Breast epithelium (tissue), 4 donors: ENCODE measurements at regions not wholly inside any gene's neighbourhood (a gene's known extent, or its start where the extent isn't known, plus 50 kb on each side); places are given as distances from the start of the nearest gene placed in this dataset.

Source experiments
- DNase-seq, 2 donors: peaks; one replicate each; pipeline ENCODE4 v3.0.0-alpha.2; 2019; ENCODE audit warnings: low spot score in 2 of 2
- H3K27ac ChIP-seq, 2 donors: fragments of 200-600 bp; sonication (generic) in 1 of 2; one replicate each; pipeline ENCODE4 v1.5.1; 2016 to 2019; ENCODE audit warnings: mild to moderate bottlenecking in 1 of 2
- H3K27me3 ChIP-seq, 2 donors: fragments of 200-600 bp; sonication (generic) in 1 of 2; one replicate each; pipeline versions ENCODE4 v1.5.1 to v1.6.0; 2017 to 2019; ENCODE audit warnings: control low read depth in 1 of 2, mild to moderate bottlenecking in 1 of 2
- H3K36me3 ChIP-seq: fragments of 200-600 bp; one replicate; pipeline ENCODE4 v1.5.1; 2019
- H3K4me1 ChIP-seq, 2 donors: fragments of 200-600 bp; sonication (generic); one replicate each; pipeline ENCODE4 v1.5.1; 2016 to 2019; ENCODE audit warnings: control low read depth in 1 of 2
- H3K4me3 ChIP-seq, 3 donors: fragments of 200-600 bp; sonication (generic); 1 replicate in 2 of 3; 2 replicates in 1 of 3; pipeline ENCODE4 v1.5.1; 2016 to 2019; ENCODE audit warnings: mild to moderate bottlenecking in 3 of 3, moderate library complexity in 2 of 3
- H3K9me3 ChIP-seq, 2 donors: fragments of 200-600 bp; sonication (generic) in 1 of 2; one replicate each; pipeline ENCODE4 v1.5.1; 2016 to 2019; ENCODE audit warnings: control low read depth in 1 of 2
- POLR2A ChIP-seq: fragments of 450-650 bp; IDR thresholded peaks from one replicate; pipeline ENCODE4 v1.6.1; 2016; ENCODE audit warnings: antibody characterized with exemption, mild to moderate bottlenecking, moderate library complexity
- POLR2AphosphoS5 ChIP-seq, 3 donors: sonication (generic); formaldehyde crosslinking; IDR thresholded peaks; one replicate each; pipeline ENCODE4 v1.6.1; 2017; ENCODE audit warnings: antibody characterized with exemption in 3 of 3
- intact Hi-C: fragments of 100-400 bp; cut with DNase I; formaldehyde crosslinking; loops from one replicate; pipeline ENCODE4 v1.15.1; 2023; ENCODE audit warnings: low total_unique reads
- TF ChIP-seq, protein P1 (sequence below), 3 donors: fragments of 450-650 bp; IDR thresholded peaks; one replicate each; pipeline ENCODE4 v1.5.1; 2016 to 2017; ENCODE audit warnings: antibody characterized with exemption in 3 of 3, mild to moderate bottlenecking in 3 of 3, moderate library complexity in 3 of 3

DNA sequence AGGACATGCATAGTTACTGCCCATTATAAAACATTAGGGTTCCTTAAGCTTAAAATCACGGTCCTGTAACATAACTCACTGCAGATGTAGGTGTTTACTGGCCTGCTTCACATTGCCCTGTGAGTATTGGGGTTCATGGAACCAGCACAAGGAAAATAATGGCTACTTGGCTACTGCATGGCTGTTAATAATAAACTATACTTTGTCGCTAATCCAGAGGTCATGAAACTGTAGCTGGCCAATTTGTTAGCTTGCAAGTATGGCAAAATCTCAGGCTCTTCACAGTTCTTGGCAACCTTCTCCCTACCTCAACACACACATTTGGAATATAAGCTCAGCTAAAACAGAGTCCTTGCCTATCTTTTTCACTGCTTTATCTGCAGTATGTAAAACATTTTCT is 274.0 kb upstream of the NR5A2 start:
- no peaks in the 10 kb centered on the region for H3K9me3 ChIP-seq
- H3K4me3 ChIP-seq, result no peak overlapping the region
- intact Hi-C loops, result no loop called here
- H3K4me1 ChIP-seq, result no peaks in the 10 kb centered on the region
- DNase-seq, result no peak
- no peak overlapping the region for H3K27ac ChIP-seq
- TF ChIP-seq POLR2A, result no peak
- TF ChIP-seq, protein P1, sequence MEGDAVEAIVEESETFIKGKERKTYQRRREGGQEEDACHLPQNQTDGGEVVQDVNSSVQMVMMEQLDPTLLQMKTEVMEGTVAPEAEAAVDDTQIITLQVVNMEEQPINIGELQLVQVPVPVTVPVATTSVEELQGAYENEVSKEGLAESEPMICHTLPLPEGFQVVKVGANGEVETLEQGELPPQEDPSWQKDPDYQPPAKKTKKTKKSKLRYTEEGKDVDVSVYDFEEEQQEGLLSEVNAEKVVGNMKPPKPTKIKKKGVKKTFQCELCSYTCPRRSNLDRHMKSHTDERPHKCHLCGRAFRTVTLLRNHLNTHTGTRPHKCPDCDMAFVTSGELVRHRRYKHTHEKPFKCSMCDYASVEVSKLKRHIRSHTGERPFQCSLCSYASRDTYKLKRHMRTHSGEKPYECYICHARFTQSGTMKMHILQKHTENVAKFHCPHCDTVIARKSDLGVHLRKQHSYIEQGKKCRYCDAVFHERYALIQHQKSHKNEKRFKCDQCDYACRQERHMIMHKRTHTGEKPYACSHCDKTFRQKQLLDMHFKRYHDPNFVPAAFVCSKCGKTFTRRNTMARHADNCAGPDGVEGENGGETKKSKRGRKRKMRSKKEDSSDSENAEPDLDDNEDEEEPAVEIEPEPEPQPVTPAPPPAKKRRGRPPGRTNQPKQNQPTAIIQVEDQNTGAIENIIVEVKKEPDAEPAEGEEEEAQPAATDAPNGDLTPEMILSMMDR (IDR thresholded peaks at IDR 0.05), result no peak
- no peak for TF ChIP-seq POLR2AphosphoS5 (IDR thresholded peaks at IDR 0.05)
- H3K36me3 ChIP-seq, result no peaks in the 10 kb centered on the region
- no peaks in the 10 kb centered on the region for H3K27me3 ChIP-seq

DNA sequence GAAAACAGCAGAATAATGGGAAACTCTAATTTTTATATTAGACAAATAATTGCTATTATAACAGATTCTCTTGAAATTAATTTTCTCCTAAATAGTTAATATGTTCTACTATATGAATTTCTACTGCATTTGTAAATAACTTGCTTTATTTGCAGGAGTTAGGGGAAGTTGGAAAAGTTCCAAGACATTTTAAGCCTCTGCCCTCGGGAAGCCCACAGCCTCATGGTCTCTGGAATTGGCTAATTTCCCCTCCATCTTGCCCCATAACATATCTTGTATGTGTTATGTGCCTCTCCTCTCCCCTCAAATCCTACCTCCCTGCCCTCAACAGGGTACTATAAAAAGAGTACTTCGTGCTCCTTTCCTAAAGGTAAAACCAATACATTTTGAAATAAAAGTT is 271.4 kb upstream of the NR5A2 start:
- no peak overlapping the region for H3K4me3 ChIP-seq
- intact Hi-C loops, result loop anchor here (5.0 kb wide), 1 partner anchor 254 kb away; no protein-coding TSS in a partner anchor
- no peaks in the 10 kb centered on the region for H3K4me1 ChIP-seq
- TF ChIP-seq POLR2A (no peak), POLR2AphosphoS5 (IDR thresholded peaks at IDR 0.05) (no peak)
- TF ChIP-seq, protein P1 (IDR thresholded peaks at IDR 0.05), result no peak
- H3K36me3 ChIP-seq, result no peaks in the 10 kb centered on the region
- H3K9me3 ChIP-seq, result no peaks in the 10 kb centered on the region
- no peak overlapping the region for H3K27ac ChIP-seq
- no peaks in the 10 kb centered on the region for H3K27me3 ChIP-seq
- DNase-seq, result no peak

DNA sequence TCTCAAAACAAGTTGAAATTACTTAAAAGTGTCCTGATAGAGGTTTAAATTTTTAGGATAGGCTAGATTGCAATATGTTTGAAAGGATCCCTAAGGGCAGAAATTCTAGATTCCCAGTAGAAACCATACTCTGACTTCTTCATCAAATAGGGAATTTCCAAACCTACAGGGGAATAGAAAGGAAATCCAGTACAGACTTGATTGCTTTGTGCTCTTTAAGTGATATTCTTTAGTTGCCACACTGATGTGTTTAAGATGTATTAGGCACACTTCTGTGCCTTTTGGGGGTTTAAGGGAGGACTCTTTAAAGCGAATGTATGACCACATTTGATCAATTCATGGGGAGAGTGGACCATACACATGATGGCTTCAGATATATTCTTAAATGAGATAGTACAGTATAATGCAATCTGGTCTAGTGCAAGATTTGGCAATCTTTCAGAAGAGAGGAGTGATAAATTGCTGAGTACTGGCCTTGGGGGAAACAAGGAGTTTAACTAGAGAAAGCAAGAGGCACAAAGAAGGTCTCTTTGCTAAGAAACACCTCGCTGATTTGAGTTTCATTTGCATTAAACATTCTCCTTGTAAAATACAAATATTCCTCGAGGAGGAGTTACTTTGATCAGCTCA is 268.8 kb upstream of the NR5A2 start:
- no peaks in the 10 kb centered on the region for H3K4me1 ChIP-seq
- TF ChIP-seq POLR2AphosphoS5 (IDR thresholded peaks at IDR 0.05), result no peak
- TF ChIP-seq, protein P1 (IDR thresholded peaks at IDR 0.05), result no peak
- TF ChIP-seq POLR2A, result no peak
- intact Hi-C loops, result loop anchor here (5.0 kb wide), 1 partner anchor 256 kb away; no protein-coding TSS in a partner anchor

DNA sequence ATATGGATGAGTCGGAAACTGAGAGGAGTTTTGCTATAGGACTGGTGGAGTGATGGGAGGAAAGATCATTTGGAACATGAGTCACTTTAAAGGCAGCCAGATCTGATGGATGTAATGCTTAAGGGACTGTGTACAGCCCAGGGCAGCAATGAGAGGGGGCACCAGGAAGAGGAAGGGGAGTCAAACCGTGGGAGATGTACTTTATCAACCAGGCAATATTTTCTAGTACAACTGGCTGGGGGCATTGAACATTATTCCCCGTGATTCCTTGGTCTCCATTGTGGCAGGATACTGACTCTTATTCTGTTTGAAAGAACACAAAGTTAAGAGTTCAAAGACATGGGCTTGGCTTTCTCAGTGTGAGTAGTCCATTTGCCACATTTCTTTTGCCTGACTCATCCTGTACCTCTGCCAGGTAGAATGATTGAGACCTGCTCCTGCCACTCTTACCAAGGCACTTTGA is 268.2 kb upstream of the NR5A2 start:
- H3K27me3 ChIP-seq, result peaks cover 0 to 3% of the 10 kb centered on the region in 2 donors
- no peaks in the 10 kb centered on the region for H3K4me1 ChIP-seq
- no peaks in the 10 kb centered on the region for H3K36me3 ChIP-seq
- intact Hi-C loops, result loop anchor here (5.0 kb wide), 1 partner anchor 257 kb away; no protein-coding TSS in a partner anchor
- TF ChIP-seq, protein P1 (IDR thresholded peaks at IDR 0.05), result no peak
- TF ChIP-seq POLR2A, result no peak
- TF ChIP-seq POLR2AphosphoS5 (IDR thresholded peaks at IDR 0.05), result no peak
- H3K27ac ChIP-seq, result no peak overlapping the region
- DNase-seq, result no peak
- no peaks in the 10 kb centered on the region for H3K9me3 ChIP-seq
- H3K4me3 ChIP-seq, result no peak overlapping the region

More for the DNA sequence above, 268.8 kb upstream of the NR5A2 start:
- Histone ChIP-seq H3K36me3 (no peaks in the 10 kb centered on the region), H3K4me3 (no peak overlapping the region), H3K27ac (no peak overlapping the region), H3K27me3 (peaks cover 0 to 3% of the 10 kb centered on the region in 2 donors), H3K9me3 (no peaks in the 10 kb centered on the region)
- no peak for DNase-seq

DNA sequence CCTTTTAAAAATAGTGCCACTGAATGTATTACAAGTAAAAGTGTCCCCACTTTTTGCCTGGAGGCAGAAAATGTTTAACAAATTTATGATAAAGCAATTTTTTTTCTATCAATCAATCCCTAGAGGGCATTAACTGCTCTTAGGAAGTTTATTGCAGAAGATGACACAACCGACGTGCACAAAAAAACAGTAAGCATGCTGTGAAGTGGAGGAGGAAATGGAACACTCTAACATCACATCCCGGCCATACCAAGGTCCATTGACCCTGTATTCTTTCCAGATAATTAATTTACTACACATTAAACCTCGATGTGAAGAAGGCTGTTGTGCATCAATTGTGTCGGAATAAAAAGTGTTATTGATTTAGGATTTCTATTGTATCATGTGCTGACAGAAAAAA is 264.9 kb upstream of the NR5A2 start:
- Histone ChIP-seq H3K4me1 (no peaks in the 10 kb centered on the region), H3K4me3 (no peak overlapping the region), H3K27me3 (peaks cover 0 to 3% of the 10 kb centered on the region in 2 donors), H3K36me3 (no peaks in the 10 kb centered on the region), H3K27ac (no peak overlapping the region), H3K9me3 (peaks cover 0 to 26% of the 10 kb centered on the region in 2 donors)
- TF ChIP-seq, protein P1 (IDR thresholded peaks at IDR 0.05), result no peak
- no peak for TF ChIP-seq POLR2A
- intact Hi-C loops, result no loop called here
- no peak for DNase-seq
